ENCODE measurements at regions not wholly inside any gene's neighbourhood (a gene's known extent, or its start where the extent isn't known, plus 50 kb on each side); places are given as distances from the start of the nearest gene placed in this dataset.

DNA sequence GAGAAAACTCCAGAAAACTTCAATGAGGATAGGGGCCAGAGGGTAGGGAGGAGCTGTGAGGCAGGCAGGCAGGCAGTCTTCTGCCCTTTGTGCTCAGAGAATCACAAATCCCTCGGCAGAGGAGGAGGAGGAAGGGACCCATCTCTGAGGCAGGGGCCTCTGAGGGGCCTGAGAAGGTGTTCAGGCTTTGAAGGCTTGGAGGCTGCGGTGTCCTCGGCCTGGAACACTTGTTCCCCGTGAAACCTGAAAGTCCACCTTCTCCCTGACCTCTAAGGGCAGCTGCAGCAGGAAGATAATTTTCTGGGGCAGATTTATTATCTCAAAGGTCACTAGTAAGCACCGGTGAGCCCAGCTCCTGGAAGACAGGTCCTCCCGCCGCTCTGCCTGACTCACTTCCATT lies 200.3 kb upstream of the BCOR start:
- TF ChIP-seq, protein P1, sequence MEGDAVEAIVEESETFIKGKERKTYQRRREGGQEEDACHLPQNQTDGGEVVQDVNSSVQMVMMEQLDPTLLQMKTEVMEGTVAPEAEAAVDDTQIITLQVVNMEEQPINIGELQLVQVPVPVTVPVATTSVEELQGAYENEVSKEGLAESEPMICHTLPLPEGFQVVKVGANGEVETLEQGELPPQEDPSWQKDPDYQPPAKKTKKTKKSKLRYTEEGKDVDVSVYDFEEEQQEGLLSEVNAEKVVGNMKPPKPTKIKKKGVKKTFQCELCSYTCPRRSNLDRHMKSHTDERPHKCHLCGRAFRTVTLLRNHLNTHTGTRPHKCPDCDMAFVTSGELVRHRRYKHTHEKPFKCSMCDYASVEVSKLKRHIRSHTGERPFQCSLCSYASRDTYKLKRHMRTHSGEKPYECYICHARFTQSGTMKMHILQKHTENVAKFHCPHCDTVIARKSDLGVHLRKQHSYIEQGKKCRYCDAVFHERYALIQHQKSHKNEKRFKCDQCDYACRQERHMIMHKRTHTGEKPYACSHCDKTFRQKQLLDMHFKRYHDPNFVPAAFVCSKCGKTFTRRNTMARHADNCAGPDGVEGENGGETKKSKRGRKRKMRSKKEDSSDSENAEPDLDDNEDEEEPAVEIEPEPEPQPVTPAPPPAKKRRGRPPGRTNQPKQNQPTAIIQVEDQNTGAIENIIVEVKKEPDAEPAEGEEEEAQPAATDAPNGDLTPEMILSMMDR (conservative IDR thresholded peaks at IDR 0.05; ENCODE audit: low read depth, low read length) = no peak
- no peak for DNase-seq (ENCODE audit: low read depth)
- H3K4me3 ChIP-seq (ENCODE audit: low read depth, low read length) = no peak overlapping the region

DNA sequence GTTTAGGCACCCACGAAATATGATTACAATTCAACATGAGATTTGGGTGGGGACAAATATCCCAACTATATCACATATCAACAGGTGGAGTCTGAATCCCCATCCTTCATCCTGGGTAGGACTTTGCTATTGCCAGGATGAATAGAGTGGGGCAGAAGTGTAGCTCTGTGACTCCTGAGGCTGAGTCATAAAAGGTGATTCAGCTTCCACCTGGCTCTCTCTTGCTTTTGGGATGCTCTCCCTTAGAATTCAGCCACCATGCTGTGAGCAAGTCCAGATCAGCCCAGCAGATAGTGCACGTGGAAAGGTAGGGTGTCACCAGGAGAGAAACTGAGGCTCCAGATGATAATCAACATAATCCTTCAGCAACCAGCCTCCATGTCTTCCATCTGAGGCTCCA lies 193.8 kb upstream of the BCOR start:
- TF ChIP-seq, protein P1 (conservative IDR thresholded peaks at IDR 0.05; ENCODE audit: low read depth, low read length) = no peak

GRCh38 chrX:40290517-40290916 lies 192.8 kb upstream of the BCOR start:
- H3K4me3 ChIP-seq (ENCODE audit: low read depth, low read length) = no peak overlapping the region
- DNase-seq (ENCODE audit: low read depth) = no peak
- TF ChIP-seq, protein P1 (conservative IDR thresholded peaks at IDR 0.05; ENCODE audit: low read depth, low read length) = no peak

More for the DNA sequence above, 193.8 kb upstream of the BCOR start:
- H3K4me3 ChIP-seq (ENCODE audit: low read depth, low read length) = no peak overlapping the region
- DNase-seq (ENCODE audit: low read depth) = no peak

GRCh38 chrX:40285876-40286275 lies 188.1 kb upstream of the BCOR start:
- DNase-seq (ENCODE audit: low read depth) = no peak
- TF ChIP-seq, protein P1 (conservative IDR thresholded peaks at IDR 0.05; ENCODE audit: low read depth, low read length) = no peak
- no peak overlapping the region for H3K4me3 ChIP-seq (ENCODE audit: low read depth, low read length)

DNA sequence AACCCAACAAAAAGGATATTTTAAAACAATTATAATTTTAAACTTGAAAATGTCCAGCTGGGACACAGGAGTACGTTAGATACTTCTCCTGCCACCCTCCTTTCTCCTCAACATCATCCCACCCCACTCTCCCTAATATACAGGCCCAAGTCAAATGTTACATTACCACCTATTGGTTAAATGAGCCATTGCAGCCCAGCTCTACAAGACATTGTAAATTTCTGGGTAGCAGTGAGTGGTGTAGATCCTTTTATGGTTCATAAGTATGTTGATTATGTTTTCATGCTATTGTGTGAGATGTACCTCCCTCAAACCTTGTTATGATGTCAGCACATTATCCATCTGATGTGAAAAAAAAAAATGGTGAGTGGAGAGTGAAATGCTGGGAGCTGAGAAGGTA lies 187.1 kb upstream of the BCOR start:
- TF ChIP-seq, protein P1 (conservative IDR thresholded peaks at IDR 0.05; ENCODE audit: low read depth, low read length) = no peak
- DNase-seq (ENCODE audit: low read depth) = no peak
- H3K4me3 ChIP-seq (ENCODE audit: low read depth, low read length) = no peak overlapping the region

- H3K4me3 ChIP-seq (ENCODE audit: low read depth, low read length) = no peak overlapping the region
- no peak for DNase-seq (ENCODE audit: low read depth)
- TF ChIP-seq, protein P1 (conservative IDR thresholded peaks at IDR 0.05; ENCODE audit: low read depth, low read length) = no peak
Measured at GRCh38 chrX:40283981-40284380, 186.2 kb upstream of the BCOR start.

GRCh38 chrX:40282946-40283660 lies 185.3 kb upstream of the BCOR start:
- DNase-seq (ENCODE audit: low read depth) = no peak
- no peak overlapping the region for H3K4me3 ChIP-seq (ENCODE audit: low read depth, low read length)

More at GRCh38 chrX:40282946-40283660, 185.3 kb upstream of the BCOR start:
- TF ChIP-seq, protein P1 (conservative IDR thresholded peaks at IDR 0.05; ENCODE audit: low read depth, low read length) = no peak
